Osteocyte (in vitro differentiated cells): ENCODE measurements at regions not wholly inside any gene's neighbourhood (a gene's known extent, or its start where the extent isn't known, plus 50 kb on each side); places are given as distances from the start of the nearest gene placed in this dataset.
"Not testable (repeated sequence)": the region's sequence is repeated elsewhere in the genome, so short reads cannot be mapped to it uniquely, and the experiment has no call there.

ENCODE experiments used
- DNase-seq: peaks from one replicate; pipeline ENCODE4 v3.0.0; 2021; ENCODE audit warnings: mixed read lengths; ENCODE audit not compliant: unreplicated experiment; ENCODE audit errors: extremely low spot score
- H3K27ac Mint-ChIP-seq: one replicate; pipeline ENCODE4 v1.8.0; 2021; ENCODE audit warnings: mild to moderate bottlenecking, mixed read lengths; ENCODE audit not compliant: unreplicated experiment
- H3K27me3 Mint-ChIP-seq: one replicate; pipeline ENCODE4 v1.8.0; 2021; ENCODE audit warnings: mixed read lengths; ENCODE audit not compliant: unreplicated experiment
- H3K36me3 Mint-ChIP-seq: one replicate; pipeline ENCODE4 v1.8.0; 2021; ENCODE audit warnings: mixed read lengths; ENCODE audit not compliant: unreplicated experiment
- H3K4me1 Mint-ChIP-seq: one replicate; pipeline ENCODE4 v1.8.0; 2021; ENCODE audit warnings: mixed read lengths; ENCODE audit not compliant: unreplicated experiment
- H3K4me3 Mint-ChIP-seq: one replicate; pipeline ENCODE4 v1.8.0; 2021; ENCODE audit warnings: mild to moderate bottlenecking, moderate library complexity, mixed read lengths; ENCODE audit not compliant: unreplicated experiment
- H3K9me3 Mint-ChIP-seq: one replicate; pipeline ENCODE4 v1.8.0; 2021; ENCODE audit warnings: mixed read lengths; ENCODE audit not compliant: unreplicated experiment
- CTCF ChIP-seq: fragments of 200-600 bp; sonication (generic); IDR thresholded peaks from 2 replicates; pipeline ENCODE4 v1.5.0; 2021; ENCODE audit warnings: antibody characterized with exemption, mild to moderate bottlenecking, moderate library complexity

GRCh38 chr1:188826800-188827199 is 1650.9 kb downstream of the BRINP3 start:
- no peak for DNase-seq
- Mint-ChIP-seq H3K36me3 (no peaks in the 10 kb centered on the region), H3K9me3 (no peaks in the 10 kb centered on the region), H3K4me3 (no peak overlapping the region), H3K27ac (no peak overlapping the region), H3K4me1 (peaks cover 10% of the 10 kb centered on the region), H3K27me3 (no peaks in the 10 kb centered on the region)
- no peak for TF ChIP-seq CTCF

GRCh38 chr1:188827400-188827799 is 1650.3 kb downstream of the BRINP3 start:
- H3K9me3 Mint-ChIP-seq = no peaks in the 10 kb centered on the region
- DNase-seq = no peak
- peaks cover 4% of the 10 kb centered on the region for H3K4me1 Mint-ChIP-seq
- H3K36me3 Mint-ChIP-seq = no peaks in the 10 kb centered on the region
- H3K27ac Mint-ChIP-seq = no peak overlapping the region
- no peak for TF ChIP-seq CTCF
- no peak overlapping the region for H3K4me3 Mint-ChIP-seq
- H3K27me3 Mint-ChIP-seq = no peaks in the 10 kb centered on the region

GRCh38 chr1:188841111-188841696 is 1636.5 kb downstream of the BRINP3 start:
- DNase-seq, H3K4me3 Mint-ChIP-seq, H3K27ac Mint-ChIP-seq, H3K4me1 Mint-ChIP-seq, H3K27me3 Mint-ChIP-seq, H3K9me3 Mint-ChIP-seq, H3K36me3 Mint-ChIP-seq: not testable (repeated sequence)

GRCh38 chr1:188846468-188846867 is 1631.2 kb downstream of the BRINP3 start:
- Mint-ChIP-seq H3K27ac (no peak overlapping the region), H3K27me3 (no peaks in the 10 kb centered on the region), H3K4me1 (no peaks in the 10 kb centered on the region), H3K36me3 (no peaks in the 10 kb centered on the region), H3K9me3 (no peaks in the 10 kb centered on the region), H3K4me3 (no peak overlapping the region)
- TF ChIP-seq CTCF = no peak
- DNase-seq = no peak

GRCh38 chr1:188857526-188858087 is 1620.1 kb downstream of the BRINP3 start:
- H3K9me3 Mint-ChIP-seq = peaks cover 13% of the 10 kb centered on the region
- H3K4me1 Mint-ChIP-seq = no peaks in the 10 kb centered on the region
- no peak for TF ChIP-seq CTCF
- H3K27me3 Mint-ChIP-seq = no peaks in the 10 kb centered on the region
- no peak overlapping the region for H3K4me3 Mint-ChIP-seq
- H3K36me3 Mint-ChIP-seq = peaks cover 10% of the 10 kb centered on the region
- DNase-seq = no peak
- H3K27ac Mint-ChIP-seq = no peak overlapping the region
